Skin epidermis (tissue), 12 donors: ENCODE measurements at regions not wholly inside any gene's neighbourhood (a gene's known extent, or its start where the extent isn't known, plus 50 kb on each side); places are given as distances from the start of the nearest gene placed in this dataset.

Source experiments
- H3K27ac ChIP-seq, 21 experiments: fragments of 200-600 bp; sonication (generic) in 11 of 21; one replicate each; pipeline ENCODE4 v1.5.0; 2020; ENCODE audit warnings: mild to moderate bottlenecking in 3 of 21, inconsistent platforms in 2 of 21, moderate library complexity in 2 of 21
- H3K4me3 ChIP-seq, 7 experiments: fragments of 200-600 bp; sonication (generic) in 2 of 7; one replicate each; pipeline ENCODE4 v1.5.0; 2020; ENCODE audit warnings: inconsistent platforms in 2 of 7, mild to moderate bottlenecking in 2 of 7, moderate library complexity in 1 of 7

DNA sequence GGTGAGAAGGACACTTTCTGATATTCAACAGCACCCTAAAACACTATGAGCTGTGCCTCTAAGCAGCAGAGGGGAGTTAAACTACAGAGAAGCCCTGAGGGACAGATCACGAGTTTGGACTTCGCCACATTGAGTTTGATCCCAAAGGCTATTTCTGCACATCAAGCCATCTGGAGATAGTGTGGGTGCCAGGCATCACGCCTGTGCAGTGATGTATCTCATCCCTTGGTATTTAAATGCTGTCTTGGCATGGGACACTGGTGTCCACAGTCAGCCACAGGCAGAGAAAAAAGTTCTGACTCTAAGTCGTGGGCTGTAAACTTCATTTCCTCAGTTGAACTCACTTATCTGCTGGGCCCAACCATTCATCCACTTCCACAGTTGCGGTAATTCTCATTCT is 742.3 kb upstream of the CELF4 start:
- H3K27ac ChIP-seq = no peak overlapping the region
- H3K4me3 ChIP-seq = no peak overlapping the region

GRCh38 chr18:38305961-38306360 is 740.4 kb upstream of the CELF4 start:
- no peak overlapping the region for H3K27ac ChIP-seq
- no peak overlapping the region for H3K4me3 ChIP-seq

- no peak overlapping the region for H3K27ac ChIP-seq
- no peak overlapping the region for H3K4me3 ChIP-seq
These were observed 736.0 kb upstream of the CELF4 start for GRCh38 chr18:38301621-38302020.

DNA sequence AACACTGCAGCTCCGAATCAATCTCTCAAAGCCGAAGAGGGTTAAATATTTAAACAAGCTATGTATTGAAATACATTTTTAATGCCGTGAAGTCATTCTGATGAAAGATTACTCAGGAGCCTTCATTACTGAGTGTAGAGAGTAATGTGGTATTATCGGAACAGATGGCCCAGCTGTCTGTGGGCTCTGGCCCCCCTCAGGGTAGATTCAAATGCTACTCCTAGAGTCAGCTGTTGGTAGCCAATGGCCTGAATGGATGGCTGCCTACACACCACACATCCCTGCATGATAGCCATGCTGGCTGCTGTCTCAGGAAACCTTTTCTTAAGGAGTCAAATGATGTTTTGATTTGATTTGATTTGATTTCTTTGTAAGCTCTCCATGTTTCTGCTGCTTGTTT is 732.3 kb upstream of the CELF4 start:
- H3K4me3 ChIP-seq = no peak overlapping the region
- no peak overlapping the region for H3K27ac ChIP-seq

- no peak overlapping the region for H3K27ac ChIP-seq
- no peak overlapping the region for H3K4me3 ChIP-seq
These were observed 724.6 kb upstream of the CELF4 start for GRCh38 chr18:38290229-38290628.

- H3K4me3 ChIP-seq = no peak overlapping the region
These were observed 719.4 kb upstream of the CELF4 start for GRCh38 chr18:38284972-38285371.

GRCh38 chr18:38263066-38263465 is 697.5 kb upstream of the CELF4 start:
- no peak overlapping the region for H3K4me3 ChIP-seq
- no peak overlapping the region for H3K27ac ChIP-seq

More at GRCh38 chr18:38284972-38285371, 719.4 kb upstream of the CELF4 start:
- H3K27ac ChIP-seq = no peak overlapping the region

GRCh38 chr18:38262661-38263060 is 697.1 kb upstream of the CELF4 start:
- Histone ChIP-seq H3K4me3 (no peak overlapping the region), H3K27ac (no peak overlapping the region)

DNA sequence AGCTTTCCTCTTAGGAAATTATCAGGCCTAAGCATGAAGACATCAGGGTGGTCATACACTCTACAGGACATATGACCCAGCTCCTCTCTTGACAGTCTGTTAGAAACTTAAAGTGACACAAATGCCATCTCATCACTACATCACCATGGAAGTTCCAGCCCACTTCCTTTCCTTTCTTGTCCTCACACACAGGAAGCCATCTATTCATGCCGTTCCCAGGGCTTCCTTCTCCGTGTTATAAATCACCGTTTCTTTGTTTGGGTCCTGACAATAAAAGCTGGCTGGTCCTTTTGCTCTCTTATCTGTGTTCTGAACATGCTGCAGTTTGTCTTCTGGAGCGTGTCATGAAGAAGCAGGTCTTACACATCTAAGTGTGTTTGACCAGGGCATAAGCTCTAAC is 692.1 kb upstream of the CELF4 start:
- H3K27ac ChIP-seq = no peak overlapping the region
- no peak overlapping the region for H3K4me3 ChIP-seq

GRCh38 chr18:38256366-38256765 is 690.8 kb upstream of the CELF4 start:
- H3K4me3 ChIP-seq = no peak overlapping the region
- H3K27ac ChIP-seq = no peak overlapping the region

- H3K4me3 ChIP-seq = no peak overlapping the region
- no peak overlapping the region for H3K27ac ChIP-seq
These were observed 685.4 kb upstream of the CELF4 start for GRCh38 chr18:38250971-38251370.

DNA sequence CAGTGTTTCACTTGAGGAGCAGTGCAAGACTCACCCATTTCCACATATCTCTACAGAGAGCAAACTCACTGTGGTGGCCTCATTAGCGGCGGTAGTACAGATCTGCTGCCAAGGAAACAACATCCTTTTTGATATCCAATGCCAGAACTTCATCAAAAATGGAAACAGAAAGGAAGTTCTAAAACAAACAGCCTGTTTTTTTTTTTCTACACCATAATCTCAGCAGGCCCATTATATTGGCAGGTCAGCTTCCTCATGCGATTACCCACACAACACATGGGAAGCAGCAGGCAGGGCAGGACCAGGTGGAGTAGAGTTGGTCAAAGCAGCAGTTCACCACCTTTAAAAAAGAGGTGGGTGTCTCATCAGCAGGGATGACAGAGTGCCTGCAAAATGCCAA is 678.9 kb upstream of the CELF4 start:
- no peak overlapping the region for H3K4me3 ChIP-seq

DNA sequence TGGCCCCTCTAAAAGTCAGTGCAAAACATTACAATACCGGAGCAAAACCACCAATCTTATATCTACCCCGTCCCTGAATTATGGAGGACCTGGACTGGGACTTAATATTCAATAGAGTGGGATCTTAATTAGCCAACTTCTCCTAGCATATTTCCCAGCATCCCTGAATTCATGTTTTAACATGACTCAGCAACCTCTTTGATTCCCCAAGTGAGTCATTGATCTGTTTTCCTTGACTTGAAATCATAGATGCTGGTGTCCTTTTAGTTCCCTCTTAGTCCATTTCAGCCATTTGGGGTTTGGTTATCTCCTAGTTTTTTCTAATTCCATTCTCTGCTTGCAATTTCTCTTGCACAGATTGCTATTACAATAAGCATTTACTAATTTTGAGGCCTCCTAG is 677.7 kb upstream of the CELF4 start:
- H3K27ac ChIP-seq = no peak overlapping the region
- no peak overlapping the region for H3K4me3 ChIP-seq

More for the DNA sequence above, 678.9 kb upstream of the CELF4 start:
- H3K27ac ChIP-seq = no peak overlapping the region

DNA sequence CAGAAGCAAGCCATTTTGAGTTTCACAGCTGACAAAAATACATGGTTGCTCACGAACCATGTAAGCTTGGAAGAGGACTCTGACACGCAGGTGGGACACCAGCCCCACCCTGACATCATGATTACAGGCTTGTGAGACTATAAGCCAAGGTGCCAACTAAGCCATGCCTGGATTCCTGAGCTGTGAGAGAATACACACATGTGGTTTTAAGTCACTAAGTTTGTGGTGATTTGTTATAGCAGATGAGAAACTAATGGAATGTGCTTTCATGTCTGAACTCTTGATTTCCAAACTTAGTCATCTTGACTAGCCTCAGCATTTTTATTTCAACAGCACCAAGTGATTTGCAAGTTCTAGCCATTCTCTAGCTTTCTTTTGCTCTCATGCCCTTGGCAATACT is 676.1 kb upstream of the CELF4 start:
- no peak overlapping the region for H3K27ac ChIP-seq
- no peak overlapping the region for H3K4me3 ChIP-seq

GRCh38 chr18:38241216-38241615 is 675.6 kb upstream of the CELF4 start:
- no peak overlapping the region for H3K4me3 ChIP-seq
- H3K27ac ChIP-seq = no peak overlapping the region

- Histone ChIP-seq H3K27ac (no peak overlapping the region), H3K4me3 (no peak overlapping the region)
These were observed 674.0 kb upstream of the CELF4 start for GRCh38 chr18:38239606-38240005.

- no peak overlapping the region for H3K27ac ChIP-seq
These were observed 672.2 kb upstream of the CELF4 start for GRCh38 chr18:38237796-38238195.

DNA sequence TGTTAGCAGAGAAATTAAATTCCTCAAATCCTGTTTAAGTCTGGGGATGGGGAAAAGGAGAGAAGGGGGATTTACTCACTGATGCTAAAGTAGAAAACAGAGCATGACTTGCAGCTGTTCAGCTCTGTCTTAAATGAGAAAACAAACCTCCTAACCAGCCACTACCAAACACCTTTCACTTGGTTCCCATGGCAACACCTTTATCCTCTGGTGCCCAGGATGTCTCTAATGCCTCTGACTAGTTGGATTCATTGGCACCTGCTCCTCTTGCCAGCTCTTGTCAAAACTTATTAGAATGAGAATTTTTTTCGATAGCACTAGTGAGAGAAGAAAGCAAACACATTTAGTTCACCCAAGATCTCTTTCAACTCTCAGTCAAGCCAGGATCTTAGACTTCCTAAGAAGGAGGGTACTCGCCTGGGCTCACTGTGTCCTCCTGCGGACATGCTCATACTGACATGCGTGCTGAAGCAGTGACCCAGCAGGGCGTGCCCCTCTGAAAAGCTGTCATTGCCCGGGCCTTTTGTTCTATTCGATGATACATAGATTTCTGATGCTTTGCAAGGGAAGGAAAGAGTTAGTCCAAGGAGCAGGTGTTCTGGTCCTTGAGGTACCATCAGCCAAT is 656.0 kb upstream of the CELF4 start:
- Histone ChIP-seq H3K4me3 (no peak overlapping the region), H3K27ac (no peak overlapping the region)

More at GRCh38 chr18:38237796-38238195, 672.2 kb upstream of the CELF4 start:
- no peak overlapping the region for H3K4me3 ChIP-seq

DNA sequence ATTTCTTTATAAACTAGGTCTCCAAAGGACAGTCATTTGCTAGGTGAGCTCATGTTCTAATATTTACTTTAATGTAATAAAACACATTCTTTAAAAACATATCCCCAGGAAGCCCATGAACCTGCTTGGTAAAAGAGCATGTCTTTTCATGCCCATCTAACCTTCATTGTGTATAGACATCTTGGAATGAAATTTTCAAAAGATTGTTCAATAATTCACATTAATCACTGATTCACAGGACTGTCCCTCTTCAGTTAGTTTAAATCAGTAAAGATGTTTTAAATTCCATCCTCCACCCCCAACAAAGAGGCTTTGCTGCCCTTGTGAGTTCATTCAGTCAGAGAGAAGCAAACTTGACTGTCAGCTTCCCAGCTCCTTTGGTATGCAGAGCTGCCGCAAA is 633.4 kb upstream of the CELF4 start:
- no peak overlapping the region for H3K27ac ChIP-seq

DNA sequence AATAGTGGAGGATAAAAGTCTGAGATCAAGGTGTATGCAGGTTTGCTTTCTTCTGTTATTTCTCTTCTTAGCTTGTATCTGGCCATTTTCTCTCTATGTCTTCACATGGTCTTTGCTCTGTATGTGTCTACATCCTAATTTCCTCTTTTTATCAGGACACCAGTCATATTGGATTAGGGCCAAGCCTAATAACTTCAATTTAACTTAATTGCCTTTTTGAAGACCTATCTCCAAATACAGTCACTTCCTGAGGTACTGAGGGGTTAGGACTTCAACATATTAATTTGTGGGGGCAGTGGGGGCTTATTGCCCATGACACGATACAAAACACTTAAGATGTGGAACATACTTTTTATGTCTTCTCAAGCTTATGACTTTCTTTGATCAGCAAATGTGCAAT is 632.9 kb upstream of the CELF4 start:
- no peak overlapping the region for H3K4me3 ChIP-seq

More for the DNA sequence above, 633.4 kb upstream of the CELF4 start:
- H3K4me3 ChIP-seq = no peak overlapping the region

DNA sequence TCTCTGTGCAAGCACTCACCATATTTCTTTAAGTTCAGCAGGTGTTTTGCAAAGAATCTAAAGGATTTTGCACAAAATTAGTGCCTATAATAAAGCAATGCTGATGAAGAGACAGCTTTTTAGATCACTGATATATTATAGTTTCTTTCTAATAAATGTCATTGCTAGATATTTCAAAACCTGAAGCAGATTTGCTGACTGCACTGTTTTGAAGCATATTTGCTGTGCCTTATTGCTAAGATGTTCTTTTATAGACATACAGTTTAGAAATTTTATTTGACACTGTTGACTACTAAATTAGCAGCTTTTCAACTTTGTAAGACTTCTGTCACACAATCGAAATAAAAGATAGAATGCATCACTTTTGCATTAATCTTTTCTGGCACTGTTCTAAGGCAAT is 620.9 kb upstream of the CELF4 start:
- Histone ChIP-seq H3K27ac (no peak overlapping the region), H3K4me3 (no peak overlapping the region)

More for the DNA sequence above, 632.9 kb upstream of the CELF4 start:
- no peak overlapping the region for H3K27ac ChIP-seq

DNA sequence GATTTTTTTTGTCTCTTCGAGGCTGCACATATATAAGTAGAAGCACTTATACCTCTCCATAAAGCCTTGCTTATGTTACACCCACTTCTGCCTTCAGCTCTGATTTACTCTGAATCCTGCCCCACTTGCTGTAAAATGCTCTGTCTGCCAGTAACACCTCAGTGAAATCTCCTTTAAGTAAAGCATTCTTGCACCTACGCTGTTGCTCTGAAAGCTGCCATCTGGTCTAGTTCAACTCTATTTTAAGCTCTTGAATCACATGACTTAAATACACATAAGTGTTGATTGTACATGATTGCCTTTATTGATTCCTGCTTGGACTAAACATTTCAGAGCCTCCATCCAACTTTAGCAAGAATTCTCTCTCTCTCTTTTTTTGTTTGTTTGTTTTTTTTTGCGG is 609.0 kb upstream of the CELF4 start:
- Histone ChIP-seq H3K27ac (no peak overlapping the region), H3K4me3 (no peak overlapping the region)
